ENCODE measurements at regions not wholly inside any gene's neighbourhood (a gene's known extent, or its start where the extent isn't known, plus 50 kb on each side); places are given as distances from the start of the nearest gene placed in this dataset.
A peak's percentile ranks its signal among the peaks of the same experiment; 100 is the strongest.

- H3K27me3 Mint-ChIP-seq: peaks cover 7% of the 10 kb centered on the region
- DNase-seq (ENCODE audit: extremely low spot score, unreplicated experiment): no peak
- H3K27ac Mint-ChIP-seq: peak overlapping the region; percentile 75
- H3K4me1 Mint-ChIP-seq (ENCODE audit: unreplicated experiment): peaks cover 27% of the 10 kb centered on the region
- no peaks in the 10 kb centered on the region for H3K36me3 Mint-ChIP-seq
- H3K4me3 Mint-ChIP-seq: peak overlapping the region; percentile 88
- H3K9me3 Mint-ChIP-seq: no peaks in the 10 kb centered on the region
- TF ChIP-seq CTCF (conservative IDR thresholded peaks at IDR 0.05): no peak
Observed at GRCh38 chr9:87337335-87338087, 160.2 kb upstream of the DAPK1 start.

- DNase-seq (ENCODE audit: extremely low spot score, unreplicated experiment): no peak
- Mint-ChIP-seq H3K9me3 (no peaks in the 10 kb centered on the region), H3K36me3 (no peaks in the 10 kb centered on the region), H3K4me1 (ENCODE audit: unreplicated experiment) (peaks cover 34% of the 10 kb centered on the region), H3K4me3 (peak overlapping the region; percentile 88), H3K27me3 (peaks cover 7% of the 10 kb centered on the region), H3K27ac (peak overlapping the region; percentile 75)
- no peak for TF ChIP-seq CTCF (conservative IDR thresholded peaks at IDR 0.05)
Observed at GRCh38 chr9:87338088-87338989, 159.3 kb upstream of the DAPK1 start.

GRCh38 chr9:87340391-87340790 is 157.3 kb upstream of the DAPK1 start:
- Mint-ChIP-seq H3K4me3 (no peak overlapping the region), H3K36me3 (no peaks in the 10 kb centered on the region), H3K27me3 (peaks cover 7% of the 10 kb centered on the region), H3K9me3 (no peaks in the 10 kb centered on the region), H3K4me1 (ENCODE audit: unreplicated experiment) (peaks cover 43% of the 10 kb centered on the region), H3K27ac (no peak overlapping the region)
- no peak for DNase-seq (ENCODE audit: extremely low spot score, unreplicated experiment)
- no peak for TF ChIP-seq CTCF (conservative IDR thresholded peaks at IDR 0.05)

- Mint-ChIP-seq H3K36me3 (no peaks in the 10 kb centered on the region), H3K27ac (no peak overlapping the region), H3K9me3 (no peaks in the 10 kb centered on the region), H3K4me1 (ENCODE audit: unreplicated experiment) (peaks cover 43% of the 10 kb centered on the region), H3K4me3 (no peak overlapping the region), H3K27me3 (peaks cover 7% of the 10 kb centered on the region)
- no peak for DNase-seq (ENCODE audit: extremely low spot score, unreplicated experiment)
- TF ChIP-seq CTCF (conservative IDR thresholded peaks at IDR 0.05): no peak
Observed at GRCh38 chr9:87342743-87343142, 154.9 kb upstream of the DAPK1 start.

- no peaks in the 10 kb centered on the region for H3K36me3 Mint-ChIP-seq
- H3K4me3 Mint-ChIP-seq: no peak overlapping the region
- H3K9me3 Mint-ChIP-seq: no peaks in the 10 kb centered on the region
- no peak for DNase-seq (ENCODE audit: extremely low spot score, unreplicated experiment)
- H3K27ac Mint-ChIP-seq: no peak overlapping the region
- no peaks in the 10 kb centered on the region for H3K27me3 Mint-ChIP-seq
- TF ChIP-seq CTCF (conservative IDR thresholded peaks at IDR 0.05): no peak
- peaks cover 31% of the 10 kb centered on the region for H3K4me1 Mint-ChIP-seq (ENCODE audit: unreplicated experiment)
Observed at GRCh38 chr9:87343816-87344430, 153.7 kb upstream of the DAPK1 start.
